HCT116 (cell line): ENCODE measurements at regions not wholly inside any gene's neighbourhood (a gene's known extent, or its start where the extent isn't known, plus 50 kb on each side); places are given as distances from the start of the nearest gene placed in this dataset.

ENCODE experiments used
- CEBPB ChIP-seq: IDR thresholded peaks from 2 replicates; pipeline ENCODE4 v1.6.1; 2012; ENCODE audit warnings: low read depth
- EZH2phosphoT487 ChIP-seq: fragments of 200-600 bp; IDR thresholded peaks from 2 replicates; pipeline ENCODE4 v1.6.1; 2018; ENCODE audit warnings: antibody characterized with exemption, borderline replicate concordance
- POLR2A ChIP-seq: IDR thresholded peaks from 2 replicates; pipeline ENCODE4 v1.7.0; 2011; ENCODE audit warnings: borderline replicate concordance; ENCODE audit not compliant: insufficient read depth, insufficient read length; ENCODE audit errors: extremely low read depth
- TF ChIP-seq, protein P1 (sequence below), 3 experiments: fragments of 200-600 bp in 1 of 3; sonication (generic) in 1 of 3; IDR thresholded peaks in 2 of 3; conservative IDR thresholded peaks in 1 of 3; 2 replicates each; pipeline ENCODE4 v1.5.1; 2012 to 2017; ENCODE audit warnings: low read depth in 2 of 3, low read length in 2 of 3, antibody characterized with exemption in 1 of 3, borderline replicate concordance in 1 of 3, control low read depth in 1 of 3, mild to moderate bottlenecking in 1 of 3, mixed read lengths in 1 of 3, mixed run types in 1 of 3, moderate library complexity in 1 of 3; ENCODE audit not compliant: insufficient read depth in 1 of 3

DNA sequence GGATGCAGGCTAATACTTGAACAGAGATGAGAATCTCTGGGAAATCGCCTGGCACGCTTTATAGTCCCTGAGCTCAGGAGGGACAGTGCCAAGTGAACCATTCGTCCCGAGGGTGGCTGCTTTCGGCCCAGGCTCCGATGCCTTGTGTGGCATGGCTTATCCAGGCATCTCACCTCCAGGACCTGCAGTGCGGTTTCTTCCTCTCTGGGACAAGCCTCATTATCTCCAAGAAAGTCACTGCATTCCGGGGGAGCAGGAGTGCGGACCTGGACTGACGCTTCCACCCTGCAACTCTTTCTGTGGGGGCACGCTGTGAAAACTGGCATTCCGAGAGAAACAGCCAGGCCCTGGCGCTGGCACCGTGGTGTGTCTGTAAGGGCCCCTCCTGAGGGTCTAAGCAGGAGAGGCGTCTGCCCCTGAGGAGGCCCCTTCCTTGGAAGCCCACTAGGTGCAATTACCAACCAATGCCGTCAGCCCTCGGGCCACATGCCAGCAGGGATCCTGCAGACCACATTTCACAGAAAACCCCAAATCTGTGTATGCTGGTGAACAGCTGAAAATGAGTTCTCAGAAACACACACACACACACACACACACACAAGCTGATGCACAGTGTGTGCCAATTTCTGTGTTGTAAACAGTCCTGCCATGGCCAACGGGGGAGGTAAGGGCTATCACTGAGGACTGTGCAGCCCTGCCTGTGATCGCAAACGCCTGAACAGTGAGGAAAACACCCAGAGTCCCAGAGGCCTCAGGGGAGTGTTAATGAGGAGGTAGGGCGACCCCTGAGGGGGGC lies 351.9 kb upstream of the SALL3 start:
- TF ChIP-seq, protein P1, sequence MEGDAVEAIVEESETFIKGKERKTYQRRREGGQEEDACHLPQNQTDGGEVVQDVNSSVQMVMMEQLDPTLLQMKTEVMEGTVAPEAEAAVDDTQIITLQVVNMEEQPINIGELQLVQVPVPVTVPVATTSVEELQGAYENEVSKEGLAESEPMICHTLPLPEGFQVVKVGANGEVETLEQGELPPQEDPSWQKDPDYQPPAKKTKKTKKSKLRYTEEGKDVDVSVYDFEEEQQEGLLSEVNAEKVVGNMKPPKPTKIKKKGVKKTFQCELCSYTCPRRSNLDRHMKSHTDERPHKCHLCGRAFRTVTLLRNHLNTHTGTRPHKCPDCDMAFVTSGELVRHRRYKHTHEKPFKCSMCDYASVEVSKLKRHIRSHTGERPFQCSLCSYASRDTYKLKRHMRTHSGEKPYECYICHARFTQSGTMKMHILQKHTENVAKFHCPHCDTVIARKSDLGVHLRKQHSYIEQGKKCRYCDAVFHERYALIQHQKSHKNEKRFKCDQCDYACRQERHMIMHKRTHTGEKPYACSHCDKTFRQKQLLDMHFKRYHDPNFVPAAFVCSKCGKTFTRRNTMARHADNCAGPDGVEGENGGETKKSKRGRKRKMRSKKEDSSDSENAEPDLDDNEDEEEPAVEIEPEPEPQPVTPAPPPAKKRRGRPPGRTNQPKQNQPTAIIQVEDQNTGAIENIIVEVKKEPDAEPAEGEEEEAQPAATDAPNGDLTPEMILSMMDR (IDR thresholded peaks at IDR 0.05 in 2 of 3, conservative IDR thresholded peaks at IDR 0.05 in 1 of 3; ENCODE audit: borderline replicate concordance in 1 of 3, insufficient read depth in 1 of 3, low read depth in 2 of 3, low read length in 2 of 3): no peak
- no peak for TF ChIP-seq POLR2A
- no peak for TF ChIP-seq EZH2phosphoT487
- no peak for TF ChIP-seq CEBPB
